ENCODE measurements at regions not wholly inside any gene's neighbourhood (a gene's known extent, or its start where the extent isn't known, plus 50 kb on each side); places are given as distances from the start of the nearest gene placed in this dataset.
"Not testable (repeated sequence)": the region's sequence is repeated elsewhere in the genome, so short reads cannot be mapped to it uniquely, and the experiment has no call there.

DNA sequence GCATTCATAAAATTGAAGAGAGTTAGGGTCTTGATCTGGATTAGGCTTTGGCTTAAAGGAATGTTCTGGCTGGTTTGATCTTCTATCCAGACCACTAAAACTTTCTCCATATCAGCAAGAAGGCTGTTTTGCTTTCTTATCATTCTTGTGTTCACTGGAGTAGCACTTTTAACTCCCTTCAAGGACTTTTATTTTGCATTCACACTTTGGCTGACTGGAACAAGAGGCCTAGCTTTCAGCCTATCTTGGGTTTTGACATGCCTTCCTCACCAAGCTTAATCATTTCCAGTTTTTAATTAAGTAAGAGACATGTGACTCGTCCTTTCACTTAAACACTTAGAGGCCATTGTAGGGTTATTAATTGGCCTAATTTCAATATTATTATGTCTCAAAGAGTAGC, 190.3 kb downstream of the RAB11FIP2 start:
- not testable (repeated sequence) for TF ChIP-seq POLR2A (IDR thresholded peaks at IDR 0.05)
- TF ChIP-seq, protein P1, sequence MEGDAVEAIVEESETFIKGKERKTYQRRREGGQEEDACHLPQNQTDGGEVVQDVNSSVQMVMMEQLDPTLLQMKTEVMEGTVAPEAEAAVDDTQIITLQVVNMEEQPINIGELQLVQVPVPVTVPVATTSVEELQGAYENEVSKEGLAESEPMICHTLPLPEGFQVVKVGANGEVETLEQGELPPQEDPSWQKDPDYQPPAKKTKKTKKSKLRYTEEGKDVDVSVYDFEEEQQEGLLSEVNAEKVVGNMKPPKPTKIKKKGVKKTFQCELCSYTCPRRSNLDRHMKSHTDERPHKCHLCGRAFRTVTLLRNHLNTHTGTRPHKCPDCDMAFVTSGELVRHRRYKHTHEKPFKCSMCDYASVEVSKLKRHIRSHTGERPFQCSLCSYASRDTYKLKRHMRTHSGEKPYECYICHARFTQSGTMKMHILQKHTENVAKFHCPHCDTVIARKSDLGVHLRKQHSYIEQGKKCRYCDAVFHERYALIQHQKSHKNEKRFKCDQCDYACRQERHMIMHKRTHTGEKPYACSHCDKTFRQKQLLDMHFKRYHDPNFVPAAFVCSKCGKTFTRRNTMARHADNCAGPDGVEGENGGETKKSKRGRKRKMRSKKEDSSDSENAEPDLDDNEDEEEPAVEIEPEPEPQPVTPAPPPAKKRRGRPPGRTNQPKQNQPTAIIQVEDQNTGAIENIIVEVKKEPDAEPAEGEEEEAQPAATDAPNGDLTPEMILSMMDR (IDR thresholded peaks at IDR 0.05) = not testable (repeated sequence)
